OCI-LY7 (cell line): ENCODE measurements at regions not wholly inside any gene's neighbourhood (a gene's known extent, or its start where the extent isn't known, plus 50 kb on each side); places are given as distances from the start of the nearest gene placed in this dataset.

Experiments
- BruUV-seq: library from RNA; stranded (reverse); fragments of 400-500 nt; replicated peaks from 2 replicates; lab custom pipeline; 2021; lab: Mats Ljungman, UMichigan
- CTCF ChIA-PET: fragments of 300-600 bp; sonication (Branson Sonifier 250); formaldehyde crosslinking; loops from one replicate; lab custom pipeline; 2022; ENCODE audit warnings: antibody characterized with exemption; ENCODE audit not compliant: unreplicated experiment; lab: Charles Lee
- POLR2A ChIA-PET: fragments of 300-600 bp; sonication (Branson Sonifier 250); formaldehyde crosslinking; loops from one replicate; lab custom pipeline; 2022; ENCODE audit warnings: antibody characterized with exemption; lab: Charles Lee
- DNase-seq: peaks from one replicate; pipeline ENCODE4 v3.0.0-alpha.2; 2015; ENCODE audit warnings: low spot score
- H2AFZ ChIP-seq: fragments of 200-600 bp; sonication (generic), shearing (Covaris generic); 2 replicates; pipeline ENCODE4 v1.6.1; 2014; ENCODE audit warnings: mild to moderate bottlenecking, antibody characterized with exemption, low read length, moderate library complexity
- H3K27ac ChIP-seq: fragments of 200-600 bp; sonication (generic); 2 replicates; pipeline ENCODE4 v1.5.1; 2014; ENCODE audit warnings: mixed run types, low read depth, mild to moderate bottlenecking, moderate library complexity, low read length, inconsistent platforms; ENCODE audit not compliant: poor library complexity, severe bottlenecking
- H3K36me3 ChIP-seq: fragments of 200-600 bp; sonication (generic); 2 replicates; pipeline ENCODE4 v1.6.1; 2014; ENCODE audit warnings: mild to moderate bottlenecking, antibody characterized with exemption, low read length, moderate library complexity, mixed read lengths; ENCODE audit not compliant: insufficient read depth
- H3K4me1 ChIP-seq: fragments of 200-600 bp; sonication (generic); 2 replicates; pipeline ENCODE4 v1.5.1; 2014; ENCODE audit warnings: mild to moderate bottlenecking, low read length; ENCODE audit not compliant: insufficient read depth, poor library complexity, severe bottlenecking
- H3K4me2 ChIP-seq: fragments of 200-600 bp; sonication (generic); 2 replicates; pipeline ENCODE4 v1.6.1; 2014; ENCODE audit warnings: mild to moderate bottlenecking, low read length
- H3K4me3 ChIP-seq: fragments of 200-600 bp; sonication (generic); 2 replicates; pipeline ENCODE4 v1.5.1; 2014; ENCODE audit warnings: mild to moderate bottlenecking, low read depth, low read length; ENCODE audit not compliant: poor library complexity, severe bottlenecking
- H3K79me2 ChIP-seq: fragments of 200-600 bp; sonication (generic); 2 replicates; pipeline ENCODE4 v1.6.1; 2016; ENCODE audit warnings: low read depth, mild to moderate bottlenecking, low read length, moderate library complexity, mixed read lengths; ENCODE audit not compliant: insufficient read depth
- H3K9me2 ChIP-seq: fragments of 200-600 bp; sonication (generic); 2 replicates; pipeline ENCODE4 v1.6.1; 2016; ENCODE audit warnings: mild to moderate bottlenecking, low read length, mixed read lengths; ENCODE audit not compliant: insufficient read depth
- H3K9me3 ChIP-seq: fragments of 200-600 bp; sonication (generic); 2 replicates; pipeline ENCODE4 v1.6.1; 2014; ENCODE audit warnings: mild to moderate bottlenecking, mixed run types, low read length, mixed read lengths
- H4K20me1 ChIP-seq: fragments of 200-600 bp; sonication (generic); 2 replicates; pipeline ENCODE4 v1.6.1; 2014; ENCODE audit warnings: mild to moderate bottlenecking, antibody characterized with exemption, low read length, moderate library complexity, mixed read lengths; ENCODE audit not compliant: insufficient read depth
- CTCF ChIP-seq: fragments of 200-600 bp; sonication (generic); conservative IDR thresholded peaks from 2 replicates; pipeline ENCODE4 v1.5.1; 2014; ENCODE audit warnings: mild to moderate bottlenecking, antibody characterized with exemption, low read length, moderate library complexity, mixed read lengths
- EZH2phosphoT487 ChIP-seq: fragments of 200-600 bp; sonication (generic); IDR thresholded peaks from 2 replicates; pipeline ENCODE4 v1.6.1; 2018; ENCODE audit warnings: low read depth, borderline replicate concordance, mild to moderate bottlenecking, mixed run types, antibody characterized with exemption, low read length, moderate library complexity, mixed read lengths
- intact Hi-C: fragments of 100-400 bp; cut with micrococcal nuclease; formaldehyde crosslinking; loops from one replicate; pipeline ENCODE4 v1.10.0; 2022; ENCODE audit not compliant: unreplicated experiment

GRCh38 chr17:36749493-36749892, 148.1 kb downstream of the MRM1 start:
- Histone ChIP-seq H2AFZ (no peak overlapping the region), H3K36me3 (no peaks in the 10 kb centered on the region), H3K27ac (no peak overlapping the region), H3K9me3 (no peaks in the 10 kb centered on the region), H4K20me1 (no peaks in the 10 kb centered on the region), H3K4me1 (no peaks in the 10 kb centered on the region), H3K9me2 (no peaks in the 10 kb centered on the region), H3K79me2 (no peaks in the 10 kb centered on the region), H3K4me3 (no peak overlapping the region), H3K4me2 (no peak overlapping the region)
- BruUV-seq, result no TSS peak
- DNase-seq, result no peak
- TF ChIP-seq EZH2phosphoT487 (no peak), CTCF (no peak)
- ChIA-PET POLR2A (interaction anchor here (0.6 kb wide), 1 partner anchor 450 kb away, joined by 3 read pairs; no protein-coding TSS in a partner anchor), CTCF (no interaction called here)
- intact Hi-C loops, result no loop called here

- H3K36me3 ChIP-seq, result no peaks in the 10 kb centered on the region
- no peaks in the 10 kb centered on the region for H3K9me3 ChIP-seq
- no peak overlapping the region for H3K4me2 ChIP-seq
- no peaks in the 10 kb centered on the region for H4K20me1 ChIP-seq
- intact Hi-C loops, result no loop called here
- no peaks in the 10 kb centered on the region for H3K4me1 ChIP-seq
- POLR2A ChIA-PET, result no interaction called here
- no peak overlapping the region for H3K27ac ChIP-seq
- H3K79me2 ChIP-seq, result no peaks in the 10 kb centered on the region
- no TSS peak for BruUV-seq
- H3K4me3 ChIP-seq, result no peak overlapping the region
- no peak for DNase-seq
- H2AFZ ChIP-seq, result no peak overlapping the region
- CTCF ChIA-PET, result no interaction called here
- no peaks in the 10 kb centered on the region for H3K9me2 ChIP-seq
- TF ChIP-seq CTCF, result no peak
Observed at GRCh38 chr17:36750316-36750885, 149.0 kb downstream of the MRM1 start.

- no peaks in the 10 kb centered on the region for H3K79me2 ChIP-seq
- H4K20me1 ChIP-seq, result no peaks in the 10 kb centered on the region
- ChIA-PET POLR2A (no interaction called here), CTCF (no interaction called here)
- H3K4me2 ChIP-seq, result no peak overlapping the region
- H2AFZ ChIP-seq, result no peak overlapping the region
- no peaks in the 10 kb centered on the region for H3K4me1 ChIP-seq
- no peak for DNase-seq
- no peaks in the 10 kb centered on the region for H3K9me2 ChIP-seq
- TF ChIP-seq EZH2phosphoT487 (no peak), CTCF (no peak)
- intact Hi-C loops, result no loop called here
- H3K36me3 ChIP-seq, result no peaks in the 10 kb centered on the region
- H3K4me3 ChIP-seq, result no peak overlapping the region
- BruUV-seq, result no TSS peak
- no peak overlapping the region for H3K27ac ChIP-seq
- H3K9me3 ChIP-seq, result no peaks in the 10 kb centered on the region
Observed at GRCh38 chr17:36752096-36752888, 150.9 kb downstream of the MRM1 start.
